ENCODE measurements at regions not wholly inside any gene's neighbourhood (a gene's known extent, or its start where the extent isn't known, plus 50 kb on each side); places are given as distances from the start of the nearest gene placed in this dataset.
"Not testable (repeated sequence)": the region's sequence is repeated elsewhere in the genome, so short reads cannot be mapped to it uniquely, and the experiment has no call there.

GRCh38 chr11:90284171-90284570 is 61.3 kb upstream of the CHORDC1 start:
- H3K4me3 ChIP-seq (ENCODE audit: low read depth, low read length), result no peak overlapping the region
- DNase-seq (ENCODE audit: low read depth), result no peak
- TF ChIP-seq CTCF (IDR thresholded peaks at IDR 0.05; ENCODE audit: control insufficient read depth, extremely low read depth, insufficient read depth), result no peak

GRCh38 chr11:90282551-90283071 is 59.8 kb upstream of the CHORDC1 start:
- H3K4me3 ChIP-seq (ENCODE audit: low read depth, low read length), result not testable (repeated sequence)

GRCh38 chr11:90274362-90274761 is 51.5 kb upstream of the CHORDC1 start:
- H3K4me3 ChIP-seq (ENCODE audit: low read depth, low read length), result no peak overlapping the region
- TF ChIP-seq CTCF (IDR thresholded peaks at IDR 0.05; ENCODE audit: control insufficient read depth, extremely low read depth, insufficient read depth), result no peak
- DNase-seq (ENCODE audit: low read depth), result no peak

More at GRCh38 chr11:90282551-90283071, 59.8 kb upstream of the CHORDC1 start:
- DNase-seq (ENCODE audit: low read depth), result not testable (repeated sequence)

All from LNCaP clone FGC (cell line).